ENCODE measurements at regions not wholly inside any gene's neighbourhood (a gene's known extent, or its start where the extent isn't known, plus 50 kb on each side); places are given as distances from the start of the nearest gene placed in this dataset.

- TF ChIP-seq CTCF (IDR thresholded peaks at IDR 0.05) (no peak), POLR2A (IDR thresholded peaks at IDR 0.05) (no peak)
These were observed 224.0 kb upstream of the KCNH7 start for GRCh38 chr2:163062524-163062923.
